ENCODE measurements at regions not wholly inside any gene's neighbourhood (a gene's known extent, or its start where the extent isn't known, plus 50 kb on each side); places are given as distances from the start of the nearest gene placed in this dataset.

GRCh38 chrX:10356979-10357378 is 200.2 kb downstream of the CLCN4 start:
- ChIA-PET POLR2A (no interaction called here), RAD21 (ENCODE audit: low non-redundant PET in 1 of 2, low total read pairs in 2 of 2, uncharacterized antibody in 2 of 2, unreplicated experiment in 2 of 2) (no interaction called here), CTCF (no interaction called here)
- H3K9me2 ChIP-seq (ENCODE audit: insufficient read depth) = no peaks in the 10 kb centered on the region
- no peak overlapping the region for H2AFZ ChIP-seq (ENCODE audit: low read depth, low read length, poor library complexity, severe bottlenecking)
- no peak overlapping the region for H3K4me2 ChIP-seq (ENCODE audit: low read length)
- H3K4me3 ChIP-seq (replicated peaks in 1 of 2; ENCODE audit: low read depth in 1 of 2, low read length in 2 of 2) = no peak overlapping the region
- no peaks in the 10 kb centered on the region for H3K9me3 ChIP-seq (ENCODE audit: control insufficient read depth in 1 of 2, insufficient read depth in 1 of 2, low read depth in 1 of 2, low read length in 2 of 2)
- TF ChIP-seq ELF1 (IDR thresholded peaks at IDR 0.05; ENCODE audit: borderline replicate concordance, low read depth) (no peak), CBX3 (IDR thresholded peaks at IDR 0.05; ENCODE audit: low read depth) (no peak), ZNF274 (IDR thresholded peaks at IDR 0.05; ENCODE audit: low read depth, low read length) (no peak), RAD21 (IDR thresholded peaks at IDR 0.05; ENCODE audit: low read depth) (no peak), ZFX (IDR thresholded peaks at IDR 0.05) (no peak), TCF7L2 (IDR thresholded peaks at IDR 0.05; ENCODE audit: borderline replicate concordance, extremely low read depth, insufficient read depth, insufficient read length) (no peak), ATF3 (IDR thresholded peaks at IDR 0.05) (no peak), EZH2 (IDR thresholded peaks at IDR 0.05) (no peak), CEBPB (IDR thresholded peaks at IDR 0.05; ENCODE audit: low read depth) (no peak)
- no peaks in the 10 kb centered on the region for H3K27me3 ChIP-seq (ENCODE audit: insufficient read depth, low read length)
- no peaks in the 10 kb centered on the region for H3K4me1 ChIP-seq (ENCODE audit: control insufficient read depth in 1 of 2, insufficient read depth in 2 of 2, low read length in 2 of 2)
- BruUV-seq (replicated peaks) = no TSS peak
- H4K20me1 ChIP-seq (ENCODE audit: insufficient read depth) = no peaks in the 10 kb centered on the region
- intact Hi-C loops (cut with micrococcal nuclease) = no loop called here
- H3K9ac ChIP-seq (ENCODE audit: low read length) = no peak overlapping the region
- H3K79me2 ChIP-seq (ENCODE audit: insufficient read depth, low read length) = no peaks in the 10 kb centered on the region
- no peak for DNase-seq (ENCODE audit: low read depth, low spot score)
- no peak for ATAC-seq
- H3K27ac ChIP-seq (ENCODE audit: low read depth, low read length) = no peak overlapping the region
- H3K36me3 ChIP-seq (ENCODE audit: control insufficient read depth in 1 of 2, insufficient read depth in 2 of 2, low read length in 2 of 2) = no peaks in the 10 kb centered on the region

- Histone ChIP-seq H3K9ac (ENCODE audit: low read length) (no peak overlapping the region), H2AFZ (ENCODE audit: low read depth, low read length, poor library complexity, severe bottlenecking) (no peak overlapping the region), H3K79me2 (ENCODE audit: insufficient read depth, low read length) (no peaks in the 10 kb centered on the region), H3K9me3 (ENCODE audit: control insufficient read depth in 1 of 2, insufficient read depth in 1 of 2, low read depth in 1 of 2, low read length in 2 of 2) (no peaks in the 10 kb centered on the region), H3K4me1 (ENCODE audit: control insufficient read depth in 1 of 2, insufficient read depth in 2 of 2, low read length in 2 of 2) (no peaks in the 10 kb centered on the region), H3K4me3 (replicated peaks in 1 of 2; ENCODE audit: low read depth in 1 of 2, low read length in 2 of 2) (no peak overlapping the region), H3K9me2 (ENCODE audit: insufficient read depth) (no peaks in the 10 kb centered on the region), H4K20me1 (ENCODE audit: insufficient read depth) (no peaks in the 10 kb centered on the region), H3K4me2 (ENCODE audit: low read length) (no peak overlapping the region), H3K27ac (ENCODE audit: low read depth, low read length) (no peak overlapping the region), H3K36me3 (ENCODE audit: control insufficient read depth in 1 of 2, insufficient read depth in 2 of 2, low read length in 2 of 2) (no peaks in the 10 kb centered on the region), H3K27me3 (ENCODE audit: insufficient read depth, low read length) (no peaks in the 10 kb centered on the region)
- no peak for DNase-seq (ENCODE audit: low read depth, low spot score)
- no peak for ATAC-seq
- RAD21 ChIA-PET (ENCODE audit: low non-redundant PET in 1 of 2, low total read pairs in 2 of 2, uncharacterized antibody in 2 of 2, unreplicated experiment in 2 of 2) = no interaction called here
- no TSS peak for BruUV-seq (replicated peaks)
- intact Hi-C loops (cut with micrococcal nuclease) = no loop called here
- POLR2A ChIA-PET = no interaction called here
- CTCF ChIA-PET = no interaction called here
- TF ChIP-seq JUND (IDR thresholded peaks at IDR 0.05) (no peak), EZH2 (IDR thresholded peaks at IDR 0.05) (no peak), SRF (IDR thresholded peaks at IDR 0.05; ENCODE audit: low read depth) (no peak), POLR2A (IDR thresholded peaks at IDR 0.05; ENCODE audit: borderline replicate concordance, extremely low read depth, insufficient read depth, insufficient read length) (no peak), ZFX (IDR thresholded peaks at IDR 0.05) (no peak), MAX (IDR thresholded peaks at IDR 0.05) (no peak), EZH2phosphoT487 (IDR thresholded peaks at IDR 0.05; ENCODE audit: borderline replicate concordance) (no peak), YY1 (IDR thresholded peaks at IDR 0.05; ENCODE audit: extremely low read depth, insufficient replicate concordance, low read depth, low read length) (no peak), CEBPB (IDR thresholded peaks at IDR 0.05; ENCODE audit: low read depth) (no peak), ZBTB33 (IDR thresholded peaks at IDR 0.05; ENCODE audit: extremely low read depth, insufficient replicate concordance, low read length) (no peak), EGR1 (IDR thresholded peaks at IDR 0.05; ENCODE audit: low read depth) (no peak), TCF7L2 (IDR thresholded peaks at IDR 0.05; ENCODE audit: borderline replicate concordance, extremely low read depth, insufficient read depth, insufficient read length) (no peak)
Measured at GRCh38 chrX:10358958-10359357, 202.2 kb downstream of the CLCN4 start.

Data from HCT116 (cell line).